Lower leg skin (tissue), 3 donors: ENCODE measurements at regions not wholly inside any gene's neighbourhood (a gene's known extent, or its start where the extent isn't known, plus 50 kb on each side); places are given as distances from the start of the nearest gene placed in this dataset.

ENCODE experiments used
- POLR2A ChIP-seq, 2 donors: fragments of 450-650 bp; IDR thresholded peaks; one replicate each; pipeline ENCODE4 v1.6.1; 2016 to 2017; ENCODE audit warnings: antibody characterized with exemption in 2 of 2, mild to moderate bottlenecking in 1 of 2, moderate library complexity in 1 of 2
- TF ChIP-seq, protein P1 (sequence below), 3 donors: fragments of 450-650 bp; IDR thresholded peaks; one replicate each; pipeline ENCODE4 v1.5.1; 2016; ENCODE audit warnings: antibody characterized with exemption in 3 of 3, mild to moderate bottlenecking in 3 of 3, moderate library complexity in 2 of 3

DNA sequence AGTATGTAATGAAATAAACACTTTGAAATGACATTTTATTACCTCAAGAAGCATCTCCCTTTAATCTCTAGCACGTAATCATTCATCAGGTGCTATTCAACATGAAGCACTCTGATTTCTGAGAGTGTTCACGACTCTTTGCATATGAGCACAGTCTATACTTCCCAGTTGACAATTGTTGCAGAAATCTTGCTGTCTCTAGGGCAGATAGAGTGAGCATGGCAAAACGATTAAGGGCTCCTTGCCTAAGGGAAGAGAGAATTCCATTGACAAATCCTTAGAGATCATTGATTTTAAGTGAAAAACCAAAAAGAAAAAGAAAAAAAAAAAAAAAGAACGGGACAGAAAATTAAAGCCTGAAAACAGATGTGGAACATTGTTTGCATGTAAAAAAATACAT, 107.6 kb downstream of the C12orf50 start:
- TF ChIP-seq, protein P1, sequence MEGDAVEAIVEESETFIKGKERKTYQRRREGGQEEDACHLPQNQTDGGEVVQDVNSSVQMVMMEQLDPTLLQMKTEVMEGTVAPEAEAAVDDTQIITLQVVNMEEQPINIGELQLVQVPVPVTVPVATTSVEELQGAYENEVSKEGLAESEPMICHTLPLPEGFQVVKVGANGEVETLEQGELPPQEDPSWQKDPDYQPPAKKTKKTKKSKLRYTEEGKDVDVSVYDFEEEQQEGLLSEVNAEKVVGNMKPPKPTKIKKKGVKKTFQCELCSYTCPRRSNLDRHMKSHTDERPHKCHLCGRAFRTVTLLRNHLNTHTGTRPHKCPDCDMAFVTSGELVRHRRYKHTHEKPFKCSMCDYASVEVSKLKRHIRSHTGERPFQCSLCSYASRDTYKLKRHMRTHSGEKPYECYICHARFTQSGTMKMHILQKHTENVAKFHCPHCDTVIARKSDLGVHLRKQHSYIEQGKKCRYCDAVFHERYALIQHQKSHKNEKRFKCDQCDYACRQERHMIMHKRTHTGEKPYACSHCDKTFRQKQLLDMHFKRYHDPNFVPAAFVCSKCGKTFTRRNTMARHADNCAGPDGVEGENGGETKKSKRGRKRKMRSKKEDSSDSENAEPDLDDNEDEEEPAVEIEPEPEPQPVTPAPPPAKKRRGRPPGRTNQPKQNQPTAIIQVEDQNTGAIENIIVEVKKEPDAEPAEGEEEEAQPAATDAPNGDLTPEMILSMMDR (IDR thresholded peaks at IDR 0.05) = no peak
- no peak for TF ChIP-seq POLR2A (IDR thresholded peaks at IDR 0.05)
